Bronchial epithelial cell (primary cell): ENCODE measurements at regions not wholly inside any gene's neighbourhood (a gene's known extent, or its start where the extent isn't known, plus 50 kb on each side); places are given as distances from the start of the nearest gene placed in this dataset.

Source experiments
- DNase-seq: peaks from one replicate; pipeline ENCODE4 v3.0.0-alpha.2; 2010; ENCODE audit warnings: low read depth
- FAIRE-seq: peaks from 2 replicates; lab custom pipeline; 2011; peaks lifted over from hg19 to GRCh38; lab: Jason Lieb, UNC
- H3K27me3 ChIP-seq: 2 replicates; pipeline ENCODE4 v1.5.1; 2011; ENCODE audit warnings: low read length; ENCODE audit not compliant: control insufficient read depth, insufficient read depth
- H3K36me3 ChIP-seq: 2 replicates; pipeline ENCODE4 v1.5.1; 2011; ENCODE audit warnings: low read length; ENCODE audit not compliant: control insufficient read depth, insufficient read depth
- H3K4me3 ChIP-seq: 2 replicates; pipeline ENCODE4 v1.5.1; 2011; ENCODE audit warnings: mild to moderate bottlenecking, low read depth, low read length, control low read depth
- TF ChIP-seq, protein P1 (sequence below): IDR thresholded peaks from 2 replicates; pipeline ENCODE4 v1.5.1; 2011; ENCODE audit warnings: mild to moderate bottlenecking, moderate library complexity, low read length, control low read depth, inconsistent platforms; ENCODE audit not compliant: insufficient read depth, severe bottlenecking

DNA sequence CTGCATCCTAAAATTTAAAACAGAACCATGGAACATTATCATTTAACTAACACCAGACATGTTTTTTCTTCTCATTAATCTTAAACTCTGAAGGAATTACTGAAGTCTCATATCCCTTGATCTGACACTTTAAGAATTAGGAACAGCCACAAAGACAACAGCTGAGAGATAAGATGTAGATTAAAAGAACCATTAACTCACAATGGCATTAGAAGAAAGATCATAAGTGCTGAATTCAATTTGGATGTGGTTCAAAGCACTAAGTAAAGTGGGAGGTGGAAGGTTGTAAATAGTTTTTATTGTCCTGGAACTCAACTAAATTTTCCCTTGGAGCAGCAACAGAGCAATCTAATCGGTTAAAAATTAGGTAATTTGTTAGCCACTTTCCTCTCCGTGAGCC, 199.0 kb upstream of the ATP2B1 start:
- no peak for DNase-seq
- TF ChIP-seq, protein P1, sequence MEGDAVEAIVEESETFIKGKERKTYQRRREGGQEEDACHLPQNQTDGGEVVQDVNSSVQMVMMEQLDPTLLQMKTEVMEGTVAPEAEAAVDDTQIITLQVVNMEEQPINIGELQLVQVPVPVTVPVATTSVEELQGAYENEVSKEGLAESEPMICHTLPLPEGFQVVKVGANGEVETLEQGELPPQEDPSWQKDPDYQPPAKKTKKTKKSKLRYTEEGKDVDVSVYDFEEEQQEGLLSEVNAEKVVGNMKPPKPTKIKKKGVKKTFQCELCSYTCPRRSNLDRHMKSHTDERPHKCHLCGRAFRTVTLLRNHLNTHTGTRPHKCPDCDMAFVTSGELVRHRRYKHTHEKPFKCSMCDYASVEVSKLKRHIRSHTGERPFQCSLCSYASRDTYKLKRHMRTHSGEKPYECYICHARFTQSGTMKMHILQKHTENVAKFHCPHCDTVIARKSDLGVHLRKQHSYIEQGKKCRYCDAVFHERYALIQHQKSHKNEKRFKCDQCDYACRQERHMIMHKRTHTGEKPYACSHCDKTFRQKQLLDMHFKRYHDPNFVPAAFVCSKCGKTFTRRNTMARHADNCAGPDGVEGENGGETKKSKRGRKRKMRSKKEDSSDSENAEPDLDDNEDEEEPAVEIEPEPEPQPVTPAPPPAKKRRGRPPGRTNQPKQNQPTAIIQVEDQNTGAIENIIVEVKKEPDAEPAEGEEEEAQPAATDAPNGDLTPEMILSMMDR: no peak
- H3K4me3 ChIP-seq: no peak overlapping the region
- no peaks in the 10 kb centered on the region for H3K27me3 ChIP-seq
- FAIRE-seq: no peak
- no peaks in the 10 kb centered on the region for H3K36me3 ChIP-seq

DNA sequence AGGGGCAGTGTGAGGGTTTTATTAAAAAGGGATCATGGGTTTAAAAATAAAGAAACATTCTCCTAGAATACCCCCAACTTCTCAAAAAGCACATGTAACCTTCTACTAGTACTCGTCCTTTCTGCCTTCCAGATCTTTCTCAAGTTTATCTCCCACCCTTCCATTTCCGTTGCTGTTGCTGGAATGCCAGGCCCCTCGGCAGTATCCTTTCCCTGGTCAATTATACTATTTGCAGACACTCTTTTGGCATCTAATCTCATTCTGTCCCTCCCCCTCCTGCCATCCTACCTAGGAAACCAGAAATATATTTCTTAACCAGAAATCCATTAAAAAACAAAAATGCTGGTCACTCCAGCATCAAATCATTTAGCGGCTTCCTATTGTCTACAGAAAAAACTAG, 198.2 kb upstream of the ATP2B1 start:
- Histone ChIP-seq H3K27me3 (no peaks in the 10 kb centered on the region), H3K4me3 (no peak overlapping the region), H3K36me3 (no peaks in the 10 kb centered on the region)
- FAIRE-seq (no peak), DNase-seq (no peak)
- TF ChIP-seq, protein P1: no peak

GRCh38 chr12:89906178-89906577, 197.5 kb upstream of the ATP2B1 start:
- Histone ChIP-seq H3K36me3 (no peaks in the 10 kb centered on the region), H3K4me3 (no peak overlapping the region), H3K27me3 (no peaks in the 10 kb centered on the region)
- DNase-seq: no peak
- no peak for FAIRE-seq
- TF ChIP-seq, protein P1: no peak

GRCh38 chr12:89901906-89902642, 193.4 kb upstream of the ATP2B1 start:
- FAIRE-seq (no peak), DNase-seq (no peak)
- Histone ChIP-seq H3K4me3 (no peak overlapping the region), H3K36me3 (no peaks in the 10 kb centered on the region), H3K27me3 (no peaks in the 10 kb centered on the region)
- TF ChIP-seq, protein P1: no peak

DNA sequence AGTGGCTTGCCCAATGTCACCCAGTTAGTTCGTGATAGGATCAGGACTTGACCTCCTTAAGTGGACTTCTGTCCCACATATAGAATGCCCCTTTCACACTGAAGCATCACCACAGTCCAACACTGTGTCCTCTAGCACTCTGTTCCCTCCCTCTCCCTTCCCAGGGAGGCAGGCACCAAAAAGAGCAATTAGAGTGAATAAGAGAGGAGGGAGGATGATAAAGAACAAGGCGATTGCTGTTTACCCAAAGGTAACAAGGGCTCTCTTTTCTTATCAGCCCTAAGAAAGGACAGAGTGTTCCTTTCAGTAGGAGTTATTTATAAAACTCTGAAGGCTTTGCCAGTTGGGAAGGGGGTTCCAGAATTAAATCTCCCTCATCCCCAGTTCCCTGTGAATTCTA, 192.7 kb upstream of the ATP2B1 start:
- no peaks in the 10 kb centered on the region for H3K27me3 ChIP-seq
- FAIRE-seq (peak; percentile 62), DNase-seq (no peak)
- TF ChIP-seq, protein P1: no peak
- no peaks in the 10 kb centered on the region for H3K36me3 ChIP-seq
- no peak overlapping the region for H3K4me3 ChIP-seq

GRCh38 chr12:89899651-89900050, 191.0 kb upstream of the ATP2B1 start:
- no peaks in the 10 kb centered on the region for H3K27me3 ChIP-seq
- H3K4me3 ChIP-seq: no peak overlapping the region
- TF ChIP-seq, protein P1: no peak
- FAIRE-seq (no peak), DNase-seq (no peak)
- no peaks in the 10 kb centered on the region for H3K36me3 ChIP-seq
